ENCODE measurements at regions not wholly inside any gene's neighbourhood (a gene's known extent, or its start where the extent isn't known, plus 50 kb on each side); places are given as distances from the start of the nearest gene placed in this dataset.

DNA sequence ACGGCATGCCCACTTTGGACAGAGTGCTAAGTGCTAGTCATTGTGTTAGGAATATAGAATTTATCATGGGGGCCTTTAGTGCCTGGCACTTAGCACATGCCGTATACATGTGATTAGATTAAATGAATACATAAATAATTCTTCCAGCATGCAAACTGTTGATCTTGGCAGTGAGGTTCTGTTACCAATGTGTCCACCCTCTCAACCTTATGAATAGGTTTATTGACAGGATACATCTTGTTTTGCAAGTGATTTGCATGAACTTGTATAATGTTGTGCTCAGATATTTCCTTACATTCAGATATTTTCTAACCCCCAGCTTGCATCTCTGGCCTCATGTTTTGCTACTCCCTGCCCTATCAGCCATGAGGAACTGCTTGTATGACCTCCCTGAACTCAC is 60.3 kb upstream of the ZNF648 start:
- H3K9me3 ChIP-seq (ENCODE audit: control insufficient read depth in 1 of 2, low read length in 2 of 2), result no peaks in the 10 kb centered on the region
- peaks cover 4 to 9% of the 10 kb centered on the region in 2 donors for H3K4me1 ChIP-seq (ENCODE audit: control insufficient read depth in 1 of 2, insufficient read depth in 2 of 2, low read length in 2 of 2)
- no peak overlapping the region for H3K4me3 ChIP-seq (ENCODE audit: low read depth in 1 of 2, low read length in 2 of 2)
- H3K36me3 ChIP-seq (ENCODE audit: control insufficient read depth in 1 of 2, insufficient read depth in 2 of 2, low read length in 2 of 2), result no peaks in the 10 kb centered on the region
- no peak overlapping the region for H3K27ac ChIP-seq (ENCODE audit: low read depth, low read length)
- no peak overlapping the region for H3K9ac ChIP-seq (ENCODE audit: low read depth in 1 of 2, low read length in 2 of 2)
- H3K27me3 ChIP-seq (ENCODE audit: control insufficient read depth in 1 of 2, insufficient read depth in 2 of 2, low read length in 2 of 2), result no peaks in the 10 kb centered on the region

- H3K27ac ChIP-seq (ENCODE audit: low read depth, low read length), result no peak overlapping the region
- no peak overlapping the region for H3K9ac ChIP-seq (ENCODE audit: low read depth in 1 of 2, low read length in 2 of 2)
- no peaks in the 10 kb centered on the region for H3K36me3 ChIP-seq (ENCODE audit: control insufficient read depth in 1 of 2, insufficient read depth in 2 of 2, low read length in 2 of 2)
- no peak overlapping the region for H3K4me3 ChIP-seq (ENCODE audit: low read depth in 1 of 2, low read length in 2 of 2)
- H3K4me1 ChIP-seq (ENCODE audit: control insufficient read depth in 1 of 2, insufficient read depth in 2 of 2, low read length in 2 of 2), result peaks cover 4 to 9% of the 10 kb centered on the region in 2 donors
- H3K27me3 ChIP-seq (ENCODE audit: control insufficient read depth in 1 of 2, insufficient read depth in 2 of 2, low read length in 2 of 2), result no peaks in the 10 kb centered on the region
- no peaks in the 10 kb centered on the region for H3K9me3 ChIP-seq (ENCODE audit: control insufficient read depth in 1 of 2, low read length in 2 of 2)
Observed at GRCh38 chr1:182120411-182121258, 59.1 kb upstream of the ZNF648 start.

DNA sequence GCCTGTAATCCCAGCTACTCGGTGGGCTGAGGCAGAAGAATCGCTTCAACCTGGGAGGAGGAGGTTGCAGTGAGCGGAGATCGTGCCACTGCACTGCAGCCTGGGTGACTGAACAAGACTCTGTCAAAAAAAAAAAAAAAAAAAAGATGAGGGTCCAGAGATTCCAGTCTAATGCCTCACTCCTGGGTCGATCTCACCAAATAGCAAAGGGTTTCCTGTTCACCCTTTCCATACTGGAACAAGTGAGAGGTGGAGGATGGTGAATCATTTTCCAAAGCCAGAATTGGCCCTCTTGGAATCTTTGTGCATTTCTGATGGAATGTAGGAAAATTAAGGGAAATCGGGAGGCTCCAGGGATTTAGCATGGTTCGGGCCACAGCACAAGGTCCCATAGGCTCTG is 58.1 kb upstream of the ZNF648 start:
- Histone ChIP-seq H3K4me3 (ENCODE audit: low read depth in 1 of 2, low read length in 2 of 2) (no peak overlapping the region), H3K9me3 (ENCODE audit: control insufficient read depth in 1 of 2, low read length in 2 of 2) (no peaks in the 10 kb centered on the region), H3K27ac (ENCODE audit: low read depth, low read length) (no peak overlapping the region)

GRCh38 chr1:182118851-182119250 is 57.3 kb upstream of the ZNF648 start:
- peaks cover 4 to 9% of the 10 kb centered on the region in 2 donors for H3K4me1 ChIP-seq (ENCODE audit: control insufficient read depth in 1 of 2, insufficient read depth in 2 of 2, low read length in 2 of 2)
- no peak overlapping the region for H3K4me3 ChIP-seq (ENCODE audit: low read depth in 1 of 2, low read length in 2 of 2)
- H3K36me3 ChIP-seq (ENCODE audit: control insufficient read depth in 1 of 2, insufficient read depth in 2 of 2, low read length in 2 of 2), result no peaks in the 10 kb centered on the region
- no peak overlapping the region for H3K9ac ChIP-seq (ENCODE audit: low read depth in 1 of 2, low read length in 2 of 2)
- no peaks in the 10 kb centered on the region for H3K27me3 ChIP-seq (ENCODE audit: control insufficient read depth in 1 of 2, insufficient read depth in 2 of 2, low read length in 2 of 2)
- no peaks in the 10 kb centered on the region for H3K9me3 ChIP-seq (ENCODE audit: control insufficient read depth in 1 of 2, low read length in 2 of 2)
- no peak overlapping the region for H3K27ac ChIP-seq (ENCODE audit: low read depth, low read length)

More for the DNA sequence above, 58.1 kb upstream of the ZNF648 start:
- Histone ChIP-seq H3K36me3 (ENCODE audit: control insufficient read depth in 1 of 2, insufficient read depth in 2 of 2, low read length in 2 of 2) (no peaks in the 10 kb centered on the region), H3K9ac (ENCODE audit: low read depth in 1 of 2, low read length in 2 of 2) (no peak overlapping the region), H3K27me3 (ENCODE audit: control insufficient read depth in 1 of 2, insufficient read depth in 2 of 2, low read length in 2 of 2) (no peaks in the 10 kb centered on the region), H3K4me1 (ENCODE audit: control insufficient read depth in 1 of 2, insufficient read depth in 2 of 2, low read length in 2 of 2) (peaks cover 4 to 9% of the 10 kb centered on the region in 2 donors)

DNA sequence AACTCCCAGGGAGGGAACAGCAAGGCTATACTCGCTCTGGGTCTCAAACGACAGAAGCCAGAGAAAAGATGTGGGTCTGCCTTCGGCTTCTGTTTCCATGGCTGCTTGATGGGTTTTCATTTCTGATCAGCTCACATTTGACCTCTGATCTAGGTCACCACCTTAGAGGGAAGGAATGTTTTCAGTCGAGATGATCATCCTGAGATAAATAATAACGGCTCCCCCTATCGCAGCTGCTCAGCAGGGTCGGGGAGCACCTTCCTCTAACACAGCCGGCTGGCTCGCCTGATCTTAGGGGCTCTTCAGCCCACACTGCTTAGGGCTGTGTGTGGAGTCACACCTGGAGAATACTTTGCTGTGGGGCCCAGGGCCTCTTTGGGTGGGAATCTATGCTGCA is 53.1 kb upstream of the ZNF648 start:
- Histone ChIP-seq H3K9ac (ENCODE audit: low read depth in 1 of 2, low read length in 2 of 2) (no peak overlapping the region), H3K27ac (ENCODE audit: low read depth, low read length) (no peak overlapping the region), H3K4me3 (ENCODE audit: low read depth in 1 of 2, low read length in 2 of 2) (no peak overlapping the region), H3K27me3 (ENCODE audit: control insufficient read depth in 1 of 2, insufficient read depth in 2 of 2, low read length in 2 of 2) (no peaks in the 10 kb centered on the region), H3K4me1 (ENCODE audit: control insufficient read depth in 1 of 2, insufficient read depth in 2 of 2, low read length in 2 of 2) (no peaks in the 10 kb centered on the region), H3K36me3 (ENCODE audit: control insufficient read depth in 1 of 2, insufficient read depth in 2 of 2, low read length in 2 of 2) (no peaks in the 10 kb centered on the region), H3K9me3 (ENCODE audit: control insufficient read depth in 1 of 2, low read length in 2 of 2) (no peaks in the 10 kb centered on the region)

- H3K27me3 ChIP-seq (ENCODE audit: control insufficient read depth in 1 of 2, insufficient read depth in 2 of 2, low read length in 2 of 2), result no peaks in the 10 kb centered on the region
- H3K36me3 ChIP-seq (ENCODE audit: control insufficient read depth in 1 of 2, insufficient read depth in 2 of 2, low read length in 2 of 2), result no peaks in the 10 kb centered on the region
- H3K9ac ChIP-seq (ENCODE audit: low read depth in 1 of 2, low read length in 2 of 2), result no peak overlapping the region
- no peaks in the 10 kb centered on the region for H3K9me3 ChIP-seq (ENCODE audit: control insufficient read depth in 1 of 2, low read length in 2 of 2)
- no peak overlapping the region for H3K27ac ChIP-seq (ENCODE audit: low read depth, low read length)
- H3K4me1 ChIP-seq (ENCODE audit: control insufficient read depth in 1 of 2, insufficient read depth in 2 of 2, low read length in 2 of 2), result no peaks in the 10 kb centered on the region
- H3K4me3 ChIP-seq (ENCODE audit: low read depth in 1 of 2, low read length in 2 of 2), result no peak overlapping the region
Observed at GRCh38 chr1:182113879-182114626, 52.5 kb upstream of the ZNF648 start.

DNA sequence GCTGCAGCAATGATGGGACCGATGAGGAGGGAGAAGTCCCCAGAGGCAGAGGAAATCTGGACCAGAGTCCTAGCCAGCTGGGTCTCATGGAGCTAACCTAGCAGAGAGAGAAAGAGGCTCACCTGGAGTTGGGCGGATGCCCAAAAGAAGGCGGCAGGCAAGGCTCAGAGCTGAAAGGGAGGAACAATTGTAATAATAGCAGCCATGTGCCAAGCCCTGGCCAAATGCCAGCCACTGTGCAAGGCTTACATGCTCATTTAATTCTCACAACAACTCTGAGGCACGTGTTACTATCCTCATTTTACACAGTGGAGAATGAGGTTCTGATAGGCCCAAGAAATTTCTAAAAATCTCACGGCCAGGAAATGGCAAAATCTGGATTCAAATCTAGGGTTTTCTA is 50.0 kb upstream of the ZNF648 start:
- H3K4me1 ChIP-seq (ENCODE audit: control insufficient read depth in 1 of 2, insufficient read depth in 2 of 2, low read length in 2 of 2), result no peaks in the 10 kb centered on the region
- no peak overlapping the region for H3K27ac ChIP-seq (ENCODE audit: low read depth, low read length)
- H3K9me3 ChIP-seq (ENCODE audit: control insufficient read depth in 1 of 2, low read length in 2 of 2), result no peaks in the 10 kb centered on the region
- no peaks in the 10 kb centered on the region for H3K27me3 ChIP-seq (ENCODE audit: control insufficient read depth in 1 of 2, insufficient read depth in 2 of 2, low read length in 2 of 2)
- H3K9ac ChIP-seq (ENCODE audit: low read depth in 1 of 2, low read length in 2 of 2), result no peak overlapping the region
- H3K4me3 ChIP-seq (ENCODE audit: low read depth in 1 of 2, low read length in 2 of 2), result no peak overlapping the region
- H3K36me3 ChIP-seq (ENCODE audit: control insufficient read depth in 1 of 2, insufficient read depth in 2 of 2, low read length in 2 of 2), result no peaks in the 10 kb centered on the region
